SH-SY5Y (cell line): ENCODE measurements at regions not wholly inside any gene's neighbourhood (a gene's known extent, or its start where the extent isn't known, plus 50 kb on each side); places are given as distances from the start of the nearest gene placed in this dataset.

Experiments used
- GATA2 ChIP-seq: IDR thresholded peaks from 2 replicates; pipeline ENCODE4 v1.6.1; 2011; ENCODE audit warnings: mild to moderate bottlenecking, low read depth, low read length
- GATA3 ChIP-seq: IDR thresholded peaks from 2 replicates; pipeline ENCODE4 v1.6.1; 2011; ENCODE audit warnings: low read depth, mild to moderate bottlenecking, low read length, moderate library complexity

- TF ChIP-seq GATA3 (no peak), GATA2 (no peak)
Measured at GRCh38 chr2:56589194-56589593, 405.4 kb downstream of the CCDC85A start.
